HEK293 (cell line): ENCODE measurements at regions not wholly inside any gene's neighbourhood (a gene's known extent, or its start where the extent isn't known, plus 50 kb on each side); places are given as distances from the start of the nearest gene placed in this dataset.

Experiments
- CTCF ChIA-PET: fragments of 350-600 bp; formaldehyde crosslinking; extraction: SDS; loops from one replicate; lab custom pipeline; 2021; ENCODE audit warnings: antibody characterized with exemption; lab: Yijun Ruan, JAX
- POLR2A ChIA-PET: fragments of 300-600 bp; formaldehyde crosslinking; extraction: SDS; loops from one replicate; lab custom pipeline; 2020; ENCODE audit warnings: antibody characterized with exemption, inconsistent platforms; lab: Yijun Ruan, JAX
- H3K27ac ChIP-seq: fragments of 200-500 bp; sonication (Bioruptor generic); 2 replicates; pipeline ENCODE4 v1.5.1; 2014; ENCODE audit warnings: low read depth, low read length, control low read depth, inconsistent platforms; ENCODE audit errors: extremely low read depth
- H3K36me3 ChIP-seq, 2 experiments: fragments of 200-500 bp in 1 of 2; sonication (Bioruptor generic) in 1 of 2; 1 replicate in 1 of 2; 2 replicates in 1 of 2; pipeline ENCODE4 v1.5.1; 2014 to 2017; ENCODE audit warnings: inconsistent platforms in 2 of 2, low read length in 2 of 2; ENCODE audit not compliant: control insufficient read depth in 2 of 2, insufficient read depth in 1 of 2
- H3K4me1 ChIP-seq: fragments of 200-500 bp; sonication (Bioruptor generic); 2 replicates; pipeline ENCODE4 v1.5.1; 2014; ENCODE audit warnings: mild to moderate bottlenecking, low read length, inconsistent platforms; ENCODE audit not compliant: control insufficient read depth, insufficient read depth
- H3K4me3 ChIP-seq: 2 replicates; pipeline ENCODE4 v1.5.1; 2011; ENCODE audit warnings: low read depth, mild to moderate bottlenecking, control low read depth, low read length, moderate library complexity
- H3K9me3 ChIP-seq: fragments of 200-500 bp; sonication (Bioruptor generic); 2 replicates; pipeline ENCODE4 v1.5.1; 2014; ENCODE audit warnings: low read depth, low read length, inconsistent platforms; ENCODE audit not compliant: control insufficient read depth, insufficient read depth
- GLIS2 ChIP-seq: fragments of 450-650 bp; formaldehyde crosslinking; IDR thresholded peaks from 2 replicates; pipeline ENCODE4 v1.5.1; 2016; ENCODE audit warnings: missing biosample characterization, missing genetic modification characterization
- KLF16 ChIP-seq: fragments of 450-650 bp; formaldehyde crosslinking; IDR thresholded peaks from 2 replicates; pipeline ENCODE4 v1.5.1; 2017; ENCODE audit warnings: missing biosample characterization, missing genetic modification characterization
- KLF8 ChIP-seq: fragments of 450-650 bp; formaldehyde crosslinking; IDR thresholded peaks from 2 replicates; pipeline ENCODE4 v1.5.1; 2016; ENCODE audit warnings: missing biosample characterization, missing genetic modification characterization
- PRDM1 ChIP-seq: fragments of 450-650 bp; formaldehyde crosslinking; IDR thresholded peaks from 2 replicates; pipeline ENCODE4; 2016; ENCODE audit warnings: missing biosample characterization, missing genetic modification characterization
- PRDM10 ChIP-seq: fragments of 450-650 bp; formaldehyde crosslinking; IDR thresholded peaks from 2 replicates; pipeline ENCODE4 v1.5.1; 2016; ENCODE audit warnings: missing biosample characterization, missing genetic modification characterization
- SCRT1 ChIP-seq: fragments of 450-650 bp; formaldehyde crosslinking; IDR thresholded peaks from 2 replicates; pipeline ENCODE4 v1.5.1; 2016; ENCODE audit warnings: missing biosample characterization, missing genetic modification characterization, borderline replicate concordance
- SP7 ChIP-seq: fragments of 450-650 bp; formaldehyde crosslinking; IDR thresholded peaks from 2 replicates; pipeline ENCODE4 v1.5.1; 2016; ENCODE audit warnings: missing biosample characterization, missing genetic modification characterization
- ZBTB17 ChIP-seq: fragments of 450-650 bp; formaldehyde crosslinking; IDR thresholded peaks from 2 replicates; pipeline ENCODE4 v1.5.1; 2016; ENCODE audit warnings: missing biosample characterization, missing genetic modification characterization
- ZBTB44 ChIP-seq: fragments of 450-650 bp; IDR thresholded peaks from 2 replicates; pipeline ENCODE4 v1.5.1; 2018; ENCODE audit warnings: missing biosample characterization, mild to moderate bottlenecking, missing genetic modification characterization
- ZBTB8A ChIP-seq: fragments of 450-650 bp; formaldehyde crosslinking; IDR thresholded peaks from 2 replicates; pipeline ENCODE4 v1.5.1; 2016; ENCODE audit warnings: missing biosample characterization, missing genetic modification characterization
- ZNF211 ChIP-seq: fragments of 450-650 bp; formaldehyde crosslinking; IDR thresholded peaks from 2 replicates; pipeline ENCODE4 v1.5.1; 2016; ENCODE audit warnings: low read depth, missing biosample characterization, missing genetic modification characterization
- ZNF354C ChIP-seq: fragments of 450-650 bp; formaldehyde crosslinking; IDR thresholded peaks from 2 replicates; pipeline ENCODE4 v1.5.1; 2016; ENCODE audit warnings: missing biosample characterization, missing genetic modification characterization, low read depth, borderline replicate concordance
- ZNF366 ChIP-seq: fragments of 450-650 bp; formaldehyde crosslinking; conservative IDR thresholded peaks from 2 replicates; pipeline ENCODE4 v1.5.1; 2016; ENCODE audit warnings: missing biosample characterization, missing genetic modification characterization
- ZNF488 ChIP-seq: fragments of 450-650 bp; formaldehyde crosslinking; IDR thresholded peaks from 2 replicates; pipeline ENCODE4 v1.5.1; 2016; ENCODE audit warnings: missing biosample characterization, missing genetic modification characterization
- ZNF501 ChIP-seq: fragments of 450-650 bp; formaldehyde crosslinking; IDR thresholded peaks from 2 replicates; pipeline ENCODE4 v1.5.1; 2016; ENCODE audit warnings: missing biosample characterization, missing genetic modification characterization
- ZNF530 ChIP-seq: fragments of 450-650 bp; formaldehyde crosslinking; IDR thresholded peaks from 2 replicates; pipeline ENCODE4 v1.5.1; 2016; ENCODE audit warnings: low read depth, missing biosample characterization, missing genetic modification characterization
- ZNF561 ChIP-seq: fragments of 450-650 bp; IDR thresholded peaks from 2 replicates; pipeline ENCODE4 v1.5.1; 2018; ENCODE audit warnings: missing biosample characterization, missing genetic modification characterization, borderline replicate concordance
- ZNF660 ChIP-seq: fragments of 450-650 bp; IDR thresholded peaks from 2 replicates; pipeline ENCODE4 v1.5.1; 2018; ENCODE audit warnings: missing biosample characterization, mild to moderate bottlenecking, missing genetic modification characterization
- ZNF747 ChIP-seq: fragments of 450-650 bp; formaldehyde crosslinking; IDR thresholded peaks from 2 replicates; pipeline ENCODE4 v1.5.1; 2016; ENCODE audit warnings: missing biosample characterization, missing genetic modification characterization
- ZNF830 ChIP-seq: fragments of 450-650 bp; IDR thresholded peaks from 2 replicates; pipeline ENCODE4 v1.5.0; 2018; ENCODE audit warnings: missing biosample characterization, missing genetic modification characterization, low read depth, mild to moderate bottlenecking, moderate library complexity
- ZSCAN5A ChIP-seq: fragments of 450-650 bp; formaldehyde crosslinking; IDR thresholded peaks from 2 replicates; pipeline ENCODE4 v1.5.1; 2016; ENCODE audit warnings: missing biosample characterization, missing genetic modification characterization

GRCh38 chr13:99624936-99625540 lies 123.8 kb downstream of the TM9SF2 start (continued):
- TF ChIP-seq ZSCAN5A (tag by site-specific recombination) (no peak), KLF16 (tag by site-specific recombination) (no peak), GLIS2 (tag by site-specific recombination) (no peak), ZBTB44 (tag by site-specific recombination) (no peak), SP7 (tag by site-specific recombination) (no peak), SCRT1 (tag by site-specific recombination) (no peak), PRDM1 (tag by site-specific recombination) (no peak)

- H3K4me1 ChIP-seq = no peaks in the 10 kb centered on the region
- no peak overlapping the region for H3K27ac ChIP-seq
- TF ChIP-seq ZNF747 (tag by site-specific recombination) (no peak), ZNF354C (tag by site-specific recombination) (no peak)
- TF ChIP-seq, all 188 proteins: peak for 0
- CTCF ChIA-PET = interaction anchor here (0.9 kb wide), 1 partner anchor 11 kb away, joined by 3 read pairs; no protein-coding TSS in a partner anchor
- Histone ChIP-seq H3K4me3 (no peak overlapping the region), H3K36me3 (no peaks in the 10 kb centered on the region), H3K9me3 (no peaks in the 10 kb centered on the region)
- POLR2A ChIA-PET = no interaction called here
Observed at GRCh38 chr13:99620806-99621205, 119.5 kb downstream of the TM9SF2 start.

- CTCF ChIA-PET = interaction anchor here (0.7 kb wide), 1 partner anchor 896 kb away, joined by 3 read pairs; no protein-coding TSS in a partner anchor
- no peak overlapping the region for H3K27ac ChIP-seq
- no peaks in the 10 kb centered on the region for H3K36me3 ChIP-seq
- no peak overlapping the region for H3K4me3 ChIP-seq
- POLR2A ChIA-PET = no interaction called here
- TF ChIP-seq ZNF366 (no peak), ZNF530 (tag by site-specific recombination) (no peak), KLF8 (tag by site-specific recombination) (no peak), ZNF211 (no peak)
- TF ChIP-seq, all 188 proteins: peak for 0
- no peaks in the 10 kb centered on the region for H3K4me1 ChIP-seq
- H3K9me3 ChIP-seq = no peaks in the 10 kb centered on the region
Observed at GRCh38 chr13:99619207-99619606, 117.9 kb downstream of the TM9SF2 start.

GRCh38 chr13:99617474-99618255 lies 116.4 kb downstream of the TM9SF2 start:
- H3K27ac ChIP-seq = no peak overlapping the region
- no peak overlapping the region for H3K4me3 ChIP-seq
- H3K4me1 ChIP-seq = no peaks in the 10 kb centered on the region
- no peaks in the 10 kb centered on the region for H3K36me3 ChIP-seq
- ChIA-PET POLR2A (no interaction called here), CTCF (interaction anchor here (0.5 to 1.6 kb wide), 12 partner anchors 10 to 894 kb away, joined by 3 to 10 read pairs (median 3); no protein-coding TSS in a partner anchor)
- H3K9me3 ChIP-seq = no peaks in the 10 kb centered on the region
- TF ChIP-seq ZBTB17 (tag by site-specific recombination) (peak; percentile 88), ZBTB8A (tag by site-specific recombination) (peak; percentile 23; the same call in 1 of the 2 replicates), ZNF561 (tag by site-specific recombination) (0 out of 2 replicates have a peak, but pooled peaks have one; percentile 28), ZNF488 (tag by site-specific recombination) (no peak), SCRT1 (tag by site-specific recombination) (0 out of 2 replicates have a peak, but pooled peaks have one; percentile 28), PRDM10 (tag by site-specific recombination) (peak; percentile 60), ZNF830 (tag by site-specific recombination) (no peak), ZNF501 (tag by site-specific recombination) (0 out of 2 replicates have a peak, but pooled peaks have one; percentile 53), ZNF660 (tag by site-specific recombination) (0 out of 2 replicates have a peak, but pooled peaks have one; percentile 42)
